Activated CD8-positive, alpha-beta memory T cell treated with anti-CD3 and anti-CD28 coated beads, Interleukin-2, amount 50 U/mL, for 1 hour (primary cell): ENCODE measurements at regions not wholly inside any gene's neighbourhood (a gene's known extent, or its start where the extent isn't known, plus 50 kb on each side); places are given as distances from the start of the nearest gene placed in this dataset.

Experiments used
- DNase-seq: peaks from one replicate; pipeline ENCODE4 v3.0.0-alpha.2; 2020; ENCODE audit errors: extremely low read depth

- DNase-seq: no peak
Measured at GRCh38 chr20:61161726-61162390, 90.2 kb upstream of the CDH4 start.

GRCh38 chr20:61162451-61162850 is 89.6 kb upstream of the CDH4 start:
- DNase-seq: no peak

GRCh38 chr20:61163031-61163430 is 89.0 kb upstream of the CDH4 start:
- DNase-seq: no peak

GRCh38 chr20:61166324-61166723 is 85.7 kb upstream of the CDH4 start:
- no peak for DNase-seq

GRCh38 chr20:61168605-61169004 is 83.5 kb upstream of the CDH4 start:
- DNase-seq: no peak

GRCh38 chr20:61169874-61170273 is 82.2 kb upstream of the CDH4 start:
- DNase-seq: no peak

GRCh38 chr20:61170496-61171320 is 81.4 kb upstream of the CDH4 start:
- DNase-seq: no peak

GRCh38 chr20:61173267-61173666 is 78.8 kb upstream of the CDH4 start:
- DNase-seq: no peak

- DNase-seq: no peak
Measured at GRCh38 chr20:61173961-61174725, 77.9 kb upstream of the CDH4 start.

GRCh38 chr20:61176874-61177273 is 75.2 kb upstream of the CDH4 start:
- DNase-seq: no peak

GRCh38 chr20:61178551-61179071 is 73.5 kb upstream of the CDH4 start:
- DNase-seq: no peak

- DNase-seq: no peak
Measured at GRCh38 chr20:61184194-61184593, 67.9 kb upstream of the CDH4 start.

GRCh38 chr20:61185181-61185580 is 66.9 kb upstream of the CDH4 start:
- no peak for DNase-seq

GRCh38 chr20:61185841-61186601 is 66.0 kb upstream of the CDH4 start:
- no peak for DNase-seq

- no peak for DNase-seq
Measured at GRCh38 chr20:61186771-61187472, 65.1 kb upstream of the CDH4 start.

GRCh38 chr20:61189534-61189933 is 62.5 kb upstream of the CDH4 start:
- DNase-seq: no peak

GRCh38 chr20:61191096-61191495 is 61.0 kb upstream of the CDH4 start:
- no peak for DNase-seq

- DNase-seq: no peak
Measured at GRCh38 chr20:61192337-61192950, 59.6 kb upstream of the CDH4 start.

GRCh38 chr20:61193164-61193563 is 58.9 kb upstream of the CDH4 start:
- no peak for DNase-seq
